GM23248 (cell line): ENCODE measurements at regions not wholly inside any gene's neighbourhood (a gene's known extent, or its start where the extent isn't known, plus 50 kb on each side); places are given as distances from the start of the nearest gene placed in this dataset.

ENCODE experiments used
- EZH2 ChIP-seq: fragments of 200-600 bp; sonication (generic); IDR thresholded peaks from 2 replicates; pipeline ENCODE4 v1.6.1; 2018; ENCODE audit warnings: antibody characterized with exemption, mild to moderate bottlenecking; ENCODE audit not compliant: insufficient read depth, poor library complexity, severe bottlenecking
- EZH2phosphoT487 ChIP-seq: fragments of 200-600 bp; sonication (generic); IDR thresholded peaks from 2 replicates; pipeline ENCODE4 v1.6.1; 2018; ENCODE audit warnings: antibody characterized with exemption, moderate library complexity, mild to moderate bottlenecking, low read depth; ENCODE audit not compliant: insufficient read depth

DNA sequence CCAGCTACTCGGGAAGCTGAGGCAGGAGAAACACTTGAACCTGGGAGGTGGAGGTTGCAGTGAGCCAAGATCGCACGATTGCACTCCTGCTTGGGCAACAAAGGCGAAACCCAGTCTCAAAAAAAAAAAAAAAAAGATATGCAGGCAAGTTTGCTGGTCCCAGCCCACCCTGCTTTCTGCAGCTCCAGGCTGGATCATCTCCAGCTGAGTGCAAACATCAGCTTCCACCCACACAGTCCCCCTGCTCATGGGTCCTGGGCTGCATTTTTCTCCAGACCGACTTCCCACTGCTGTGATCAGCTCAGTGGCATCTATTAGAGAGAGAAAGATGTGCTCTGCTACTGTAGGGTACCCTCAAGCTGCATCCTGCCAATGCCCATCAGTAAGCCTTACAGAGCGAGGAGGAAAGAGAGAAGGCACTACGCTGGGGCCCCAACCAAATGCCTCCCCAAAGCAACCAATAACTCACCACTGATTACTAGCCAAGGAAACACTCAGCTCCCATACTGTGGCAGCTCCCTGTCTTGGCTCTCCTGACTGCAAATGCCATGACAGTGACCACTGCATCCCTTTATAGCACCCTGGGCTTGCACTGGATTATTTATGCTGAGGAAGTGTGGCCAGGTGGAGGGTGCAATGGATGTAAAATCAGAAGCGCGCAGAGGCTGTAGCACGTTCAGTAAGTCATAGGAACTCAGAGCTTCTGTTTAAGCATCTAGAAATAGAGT is 170.9 kb upstream of the ZNF507 start:
- TF ChIP-seq EZH2, result no peak
- no peak for TF ChIP-seq EZH2phosphoT487
